ENCODE measurements at regions not wholly inside any gene's neighbourhood (a gene's known extent, or its start where the extent isn't known, plus 50 kb on each side); places are given as distances from the start of the nearest gene placed in this dataset.
"Not testable (repeated sequence)": the region's sequence is repeated elsewhere in the genome, so short reads cannot be mapped to it uniquely, and the experiment has no call there.

DNA sequence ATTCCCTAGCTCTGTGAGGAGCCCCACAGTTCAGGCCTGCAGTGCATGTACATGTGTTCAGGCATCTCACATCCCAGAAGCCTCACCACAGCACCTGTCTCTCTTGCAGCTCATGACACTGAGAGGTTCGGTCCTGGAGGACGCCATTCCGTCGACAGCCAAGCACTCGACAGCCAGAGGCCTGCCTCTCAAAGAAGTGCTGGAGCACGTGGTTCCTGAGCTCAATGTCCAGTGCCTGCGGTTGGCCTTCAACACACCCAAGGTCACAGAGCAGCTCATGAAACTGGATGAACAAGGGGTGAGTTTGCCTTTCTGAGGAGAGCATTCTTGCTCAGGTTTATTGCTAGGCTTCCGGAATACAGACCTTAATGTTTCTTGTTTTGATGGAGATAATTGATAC, 308.3 kb upstream of the RGS6 start:
- no peak for DNase-seq (ENCODE audit: low read depth in 2 of 3, low spot score in 2 of 3)

GRCh38 chr14:71625175-71625574, 307.1 kb upstream of the RGS6 start:
- DNase-seq (ENCODE audit: low read depth in 2 of 3, low spot score in 2 of 3), result no peak

DNA sequence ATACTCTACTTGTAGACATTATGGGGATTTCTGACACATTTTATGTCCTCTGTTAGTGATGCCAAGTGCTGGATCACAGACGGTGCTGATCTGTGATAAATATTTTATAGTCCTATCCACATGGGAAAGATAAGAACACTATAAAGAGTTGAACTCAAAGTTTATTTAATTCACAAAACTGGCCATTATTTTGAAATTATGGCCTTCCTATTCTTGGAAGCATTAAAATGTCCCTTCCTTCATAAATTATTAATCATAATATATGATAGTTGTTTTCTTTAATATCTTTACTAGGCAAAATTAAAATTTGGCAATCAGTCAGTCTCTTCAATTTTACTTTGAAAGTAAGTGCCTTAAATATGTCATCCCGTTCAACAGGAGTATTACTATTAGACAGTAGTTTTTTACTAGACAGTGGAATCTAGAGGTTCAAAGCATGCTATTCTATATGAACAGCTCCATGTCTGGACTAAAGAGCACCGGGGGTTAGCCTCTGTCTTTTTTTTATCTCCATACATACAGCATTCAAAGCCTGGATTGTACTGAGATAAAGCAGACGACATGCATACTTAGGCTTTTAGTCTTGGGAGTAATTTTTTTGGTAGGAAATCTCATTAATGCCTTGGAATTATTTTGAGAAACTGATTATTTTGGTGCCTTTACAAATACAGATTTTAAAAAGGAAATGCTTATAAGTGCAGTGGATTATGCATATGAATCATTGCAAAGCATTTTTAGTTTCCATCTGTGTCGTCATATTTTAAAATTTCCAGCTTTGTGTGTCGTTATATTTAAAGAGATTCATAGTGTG, 306.1 kb upstream of the RGS6 start:
- DNase-seq (ENCODE audit: low read depth in 2 of 3, low spot score in 2 of 3), result no peak

DNA sequence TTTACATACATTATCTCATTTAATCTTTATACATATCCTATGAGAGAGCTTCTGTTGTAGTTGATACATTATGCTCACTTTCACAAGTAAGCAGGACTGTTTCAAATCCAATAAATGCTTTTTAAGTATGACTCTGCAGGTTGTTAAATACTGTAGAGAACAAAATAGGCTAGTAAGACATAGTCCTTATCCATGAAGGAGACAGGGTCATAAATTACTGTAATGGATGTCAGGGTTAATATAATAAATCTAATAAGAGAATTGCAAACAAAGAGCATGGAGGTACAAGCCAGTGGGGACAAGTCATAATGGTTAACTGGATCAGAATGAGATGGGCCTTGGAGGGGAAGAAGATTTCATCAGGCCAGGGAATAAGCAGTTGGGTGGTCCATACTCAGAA, 303.8 kb upstream of the RGS6 start:
- no peak for DNase-seq (ENCODE audit: low read depth in 2 of 3, low spot score in 2 of 3)

DNA sequence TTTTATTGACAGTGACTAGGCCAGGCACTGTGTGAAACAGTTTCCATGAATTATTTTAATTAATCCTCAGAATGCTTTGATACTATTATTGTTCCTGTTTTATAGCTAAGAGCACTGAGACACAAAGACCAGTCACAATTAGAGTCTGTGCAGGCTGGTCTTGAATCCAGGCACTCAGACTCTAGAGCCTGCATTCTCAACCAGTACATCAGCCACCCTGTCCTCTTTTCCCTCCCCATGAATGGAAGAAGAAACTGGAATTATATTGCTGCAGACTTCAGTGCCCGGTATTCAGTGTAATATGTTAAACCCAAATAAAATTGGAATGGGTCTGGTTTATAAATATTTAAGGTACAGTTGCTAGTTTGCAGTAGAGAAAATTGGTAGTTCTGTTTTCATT, 303.0 kb upstream of the RGS6 start:
- no peak for DNase-seq (ENCODE audit: low read depth in 2 of 3, low spot score in 2 of 3)

DNA sequence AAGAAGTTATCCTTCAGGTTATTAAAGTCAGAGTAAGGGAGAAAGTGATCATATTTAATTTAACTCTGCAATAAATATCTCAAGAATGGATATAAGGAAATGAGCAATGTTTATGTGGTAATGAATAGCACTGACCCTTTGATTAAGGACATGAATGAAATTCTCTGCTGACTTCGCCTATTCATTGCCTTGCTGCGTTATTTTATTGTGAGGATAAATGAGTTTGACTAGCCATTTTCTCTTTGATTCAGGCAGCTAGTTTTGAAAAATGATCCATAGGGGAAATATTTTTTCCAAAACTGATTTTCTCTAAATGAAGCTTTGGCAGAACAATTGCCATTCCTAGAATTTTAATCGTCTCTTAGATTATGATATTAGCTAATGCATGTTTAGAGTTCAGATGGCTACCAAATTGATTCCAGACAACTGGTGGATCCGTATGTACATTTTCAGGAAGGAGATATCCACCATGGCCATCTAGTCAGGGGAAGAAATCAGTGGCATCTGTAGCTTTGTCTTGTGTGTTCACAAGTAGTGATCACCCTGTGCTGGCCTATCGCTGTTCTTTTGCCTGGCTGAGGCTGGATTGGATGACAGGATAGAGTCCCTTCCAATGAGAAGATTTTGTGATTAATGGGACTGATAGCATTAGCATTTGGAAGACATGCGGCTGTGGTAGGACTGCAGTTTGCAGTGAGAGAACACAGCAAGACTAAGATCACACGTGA, 302.3 kb upstream of the RGS6 start:
- DNase-seq (ENCODE audit: low read depth in 2 of 3, low spot score in 2 of 3), result no peak

DNA sequence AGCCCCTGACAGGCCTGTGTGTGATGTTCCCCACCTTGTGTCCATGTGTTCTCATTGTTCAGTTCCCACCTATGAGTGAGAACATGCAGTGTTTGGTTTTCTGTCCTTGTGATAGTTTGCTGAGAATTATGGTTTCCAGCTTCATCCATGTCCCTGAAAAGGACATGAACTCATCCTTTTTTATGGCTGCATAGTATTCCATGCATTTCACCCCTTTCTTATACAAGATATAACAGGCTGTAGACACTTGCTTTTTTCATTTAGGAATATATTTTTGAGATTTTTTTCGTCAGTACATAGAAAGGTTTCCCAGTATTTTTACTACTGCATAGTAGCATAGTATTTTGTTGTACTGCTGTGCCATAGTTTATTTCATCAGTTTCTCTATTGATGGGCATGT, 301.2 kb upstream of the RGS6 start:
- DNase-seq (ENCODE audit: low read depth in 2 of 3, low spot score in 2 of 3), result not testable (repeated sequence)

- no peak for DNase-seq (ENCODE audit: low read depth in 2 of 3, low spot score in 2 of 3)
These were observed 299.7 kb upstream of the RGS6 start for GRCh38 chr14:71632440-71632946.

DNA sequence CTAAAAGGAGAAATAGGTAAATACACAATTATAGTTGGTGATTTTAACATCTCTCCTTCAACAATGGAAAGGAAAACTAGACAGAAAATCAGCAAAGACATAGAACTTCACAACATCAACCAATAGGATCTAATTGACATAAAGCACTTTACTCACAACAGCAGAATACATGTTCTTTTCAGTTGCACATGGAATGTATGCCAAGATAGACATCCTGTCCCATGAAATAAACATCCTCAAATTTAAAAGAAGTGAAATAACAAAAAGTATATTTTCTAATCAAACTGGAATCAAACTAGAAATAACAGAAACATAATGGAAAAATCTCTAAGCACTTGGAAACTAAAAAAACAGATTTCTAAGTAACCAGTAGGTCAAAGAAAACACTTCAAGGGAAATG, 296.2 kb upstream of the RGS6 start:
- DNase-seq (ENCODE audit: low read depth in 2 of 3, low spot score in 2 of 3), result no peak

- DNase-seq (ENCODE audit: low read depth in 2 of 3, low spot score in 2 of 3), result no peak
These were observed 295.3 kb upstream of the RGS6 start for GRCh38 chr14:71636820-71637471.

DNA sequence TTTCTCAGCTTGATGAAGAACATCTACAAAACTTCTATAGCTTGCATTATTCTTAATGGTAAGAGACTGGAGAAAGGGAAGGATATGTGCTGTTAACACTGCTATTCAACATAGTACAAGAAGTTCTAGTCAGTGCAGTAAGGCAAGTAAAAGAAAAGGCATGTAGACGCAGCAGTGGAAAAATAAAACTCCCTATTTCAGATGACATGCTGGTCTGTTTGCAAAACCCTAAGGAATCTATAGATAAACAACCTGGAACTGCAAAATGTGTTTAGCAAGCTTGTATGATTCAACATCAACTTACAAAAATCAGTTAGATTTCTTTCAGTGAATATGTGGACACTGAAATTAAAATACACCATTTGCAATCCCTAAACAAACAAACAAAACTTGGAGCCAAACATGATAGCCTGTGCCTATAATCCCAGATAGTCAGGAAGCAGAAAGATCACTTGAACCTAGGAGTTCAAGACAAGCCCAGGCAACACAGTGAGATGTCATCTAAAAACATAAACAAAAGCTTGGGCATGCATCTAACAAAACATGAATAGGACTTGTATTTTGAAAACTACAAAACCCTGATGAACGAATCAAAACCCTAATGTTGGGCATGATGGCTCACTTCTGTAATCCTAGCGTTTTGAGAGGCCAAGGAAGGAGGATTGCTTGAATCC, 293.6 kb upstream of the RGS6 start:
- no peak for DNase-seq (ENCODE audit: low read depth in 2 of 3, low spot score in 2 of 3)

DNA sequence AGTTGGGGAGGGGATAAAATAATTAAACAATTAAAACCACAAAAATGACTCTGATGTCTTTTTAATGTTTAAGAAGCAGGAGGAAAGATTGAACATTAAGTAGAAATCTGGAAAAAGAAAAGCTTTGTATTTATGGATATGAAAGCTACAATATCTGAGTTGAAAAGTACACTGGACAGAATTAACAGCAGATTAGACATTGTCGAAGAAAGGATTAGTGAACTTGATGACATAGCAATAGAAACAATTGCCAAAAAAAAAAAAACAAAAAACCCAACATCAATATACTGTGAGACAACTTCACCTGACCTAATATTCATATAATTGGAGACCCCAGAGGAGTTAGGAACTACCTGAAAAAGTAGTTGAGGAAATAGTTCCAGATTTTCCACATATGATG, 289.5 kb upstream of the RGS6 start:
- no peak for DNase-seq (ENCODE audit: low read depth in 2 of 3, low spot score in 2 of 3)

DNA sequence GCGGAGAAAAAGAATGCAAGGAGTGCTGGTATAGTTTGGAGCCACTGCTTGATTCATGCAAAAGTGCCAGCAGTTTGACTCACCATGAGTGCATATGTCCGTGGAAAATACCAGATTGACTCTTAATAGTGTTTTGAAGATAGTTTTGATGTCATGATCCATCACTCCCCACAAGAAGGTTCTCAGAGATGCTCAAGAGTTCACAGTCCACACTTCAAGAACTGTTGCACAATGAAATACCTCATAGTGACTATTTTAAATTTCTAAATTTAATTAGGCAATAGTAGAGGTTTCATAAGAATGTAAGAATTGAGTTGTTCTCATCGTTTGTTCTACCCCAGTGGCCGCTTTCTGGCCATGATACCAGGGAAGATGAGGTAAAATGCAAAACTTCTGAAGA, 286.6 kb upstream of the RGS6 start:
- DNase-seq (ENCODE audit: low read depth in 2 of 3, low spot score in 2 of 3), result no peak

GRCh38 chr14:71646518-71646917, 285.7 kb upstream of the RGS6 start:
- DNase-seq (ENCODE audit: low read depth in 2 of 3, low spot score in 2 of 3), result no peak

GRCh38 chr14:71647086-71647784, 285.0 kb upstream of the RGS6 start:
- no peak for DNase-seq (ENCODE audit: low read depth in 2 of 3, low spot score in 2 of 3)

DNA sequence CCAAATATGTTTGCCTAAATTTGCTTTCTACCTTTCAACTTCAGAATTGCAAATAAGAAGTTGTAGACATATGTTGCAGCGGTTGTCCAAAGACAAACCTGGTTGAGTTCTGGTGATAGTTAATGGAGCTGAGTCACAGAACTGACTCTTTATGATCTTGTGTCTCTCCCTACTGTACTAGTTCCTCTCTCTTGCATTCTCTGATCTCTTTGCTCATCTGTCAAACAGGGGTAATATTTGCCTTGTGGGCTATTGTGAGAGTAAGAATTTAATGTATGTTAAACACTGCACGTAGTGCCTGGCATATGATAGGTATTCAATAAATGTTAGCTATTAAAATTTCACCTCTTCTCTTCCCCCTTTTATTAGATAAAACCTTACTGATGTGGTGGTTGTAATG, 283.5 kb upstream of the RGS6 start:
- no peak for DNase-seq (ENCODE audit: low read depth in 2 of 3, low spot score in 2 of 3)

DNA sequence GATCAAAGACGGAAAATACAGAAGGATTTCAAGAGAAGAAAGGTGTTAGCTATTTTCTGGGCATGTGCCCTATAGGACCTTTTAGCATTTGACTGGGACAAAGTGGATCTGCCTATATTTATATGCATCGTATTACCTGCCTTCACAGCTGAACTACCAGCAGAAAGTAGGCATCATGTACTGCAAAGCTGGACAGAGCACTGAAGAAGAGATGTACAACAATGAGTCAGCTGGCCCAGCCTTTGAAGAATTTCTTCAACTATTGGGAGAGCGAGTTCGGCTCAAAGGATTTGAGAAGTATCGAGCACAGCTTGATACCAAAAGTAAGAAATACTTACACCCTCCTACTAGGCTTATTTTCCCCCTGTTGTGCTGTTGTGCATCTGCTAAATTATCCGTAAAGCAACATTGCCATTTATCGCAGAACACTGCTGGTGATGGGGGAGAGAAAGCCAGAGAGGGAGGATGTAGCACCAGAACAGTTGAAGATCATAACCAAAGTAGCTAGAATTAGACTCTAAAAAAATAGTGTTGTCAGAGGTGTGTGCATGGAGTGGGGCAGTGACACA, 282.0 kb upstream of the RGS6 start:
- no peak for DNase-seq (ENCODE audit: low read depth in 2 of 3, low spot score in 2 of 3)

DNA sequence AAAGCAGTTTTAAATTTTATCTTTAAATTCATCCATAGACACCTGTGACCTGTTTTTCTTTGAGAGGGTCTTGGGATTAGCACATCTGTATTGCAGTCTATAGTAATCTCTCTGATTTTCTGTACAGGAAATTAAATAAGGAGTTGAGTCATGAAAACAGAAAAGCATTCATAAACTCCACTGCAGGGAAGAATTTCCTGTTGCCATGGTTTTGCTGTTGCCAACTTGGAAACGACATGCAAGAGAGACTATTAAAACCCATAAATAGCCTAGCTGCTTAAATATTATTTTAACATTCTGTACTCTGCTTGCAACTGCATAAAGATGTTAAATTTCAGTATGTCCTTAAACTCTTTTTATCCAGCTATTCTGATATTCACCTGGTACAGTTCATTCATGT, 281.0 kb upstream of the RGS6 start:
- no peak for DNase-seq (ENCODE audit: low read depth in 2 of 3, low spot score in 2 of 3)

DNA sequence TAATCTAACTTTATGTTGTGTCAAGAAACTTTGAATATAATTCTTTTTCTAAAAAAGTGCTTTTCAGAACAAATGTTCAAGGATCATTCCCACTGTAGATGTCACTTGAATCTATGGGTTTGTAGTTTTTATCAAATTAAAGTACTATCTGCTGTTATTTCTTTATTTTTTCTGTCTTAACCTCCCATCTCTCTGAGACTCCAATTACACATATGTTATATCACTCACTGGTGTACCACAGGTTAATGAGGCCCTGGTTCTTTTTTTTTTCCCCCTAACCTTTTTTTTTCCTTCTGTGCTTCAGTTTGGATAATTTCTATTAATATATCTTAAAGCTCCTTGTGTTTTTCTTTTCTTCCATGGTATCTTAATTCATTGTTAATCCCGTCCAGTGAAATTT, 279.9 kb upstream of the RGS6 start:
- no peak for DNase-seq (ENCODE audit: low read depth in 2 of 3, low spot score in 2 of 3)

DNA sequence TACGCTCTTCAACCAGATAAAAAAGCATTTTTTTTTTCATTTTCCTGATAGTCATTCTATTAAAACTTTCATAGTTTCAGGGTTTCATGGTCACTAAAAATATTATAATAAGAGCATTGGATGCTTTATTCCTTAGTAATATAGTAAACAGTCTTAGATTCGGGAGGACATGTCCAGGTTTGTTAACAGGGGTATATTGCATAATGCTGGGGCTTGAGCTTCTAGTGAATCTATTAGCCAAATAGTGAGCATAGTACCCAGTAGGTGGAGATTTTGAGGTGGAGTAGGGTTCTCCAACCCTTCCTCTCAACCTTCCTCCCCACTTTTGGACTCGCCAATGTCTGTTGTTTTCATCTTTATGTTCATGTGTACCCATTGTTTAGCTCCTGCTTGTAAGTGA, 277.4 kb upstream of the RGS6 start:
- no peak for DNase-seq (ENCODE audit: low read depth in 2 of 3, low spot score in 2 of 3)
